ENCODE measurements at regions not wholly inside any gene's neighbourhood (a gene's known extent, or its start where the extent isn't known, plus 50 kb on each side); places are given as distances from the start of the nearest gene placed in this dataset.

DNA sequence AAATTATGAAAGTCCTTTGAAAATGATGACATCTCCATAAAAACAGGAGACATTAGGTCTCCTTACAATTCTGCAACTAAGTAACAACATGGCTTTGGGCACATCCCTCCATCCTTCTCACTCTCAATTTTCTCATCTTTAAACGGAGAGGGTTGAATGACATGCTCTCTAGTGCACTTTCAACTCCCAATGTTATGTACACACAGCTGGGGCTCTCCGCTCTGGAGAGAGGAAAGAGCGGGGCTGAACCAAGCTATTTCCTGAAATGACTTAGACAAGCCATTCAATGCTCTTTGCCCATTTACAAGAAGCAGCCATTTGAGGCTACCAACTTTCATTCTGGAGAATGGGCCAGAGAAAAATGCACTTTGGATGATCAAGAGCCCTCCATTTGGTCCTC lies 144.2 kb upstream of the BNIP2 start:
- Histone ChIP-seq H4K20me1 (ENCODE audit: low read length) (no peaks in the 10 kb centered on the region), H3F3A (ENCODE audit: low read length, unreplicated experiment) (no peaks in the 10 kb centered on the region), H2AFZ (ENCODE audit: low read length) (no peak overlapping the region), H3K27me3 (ENCODE audit: low read length) (peaks cover 31% of the 10 kb centered on the region), H3K36me3 (ENCODE audit: low read depth, low read length) (no peaks in the 10 kb centered on the region), H3K79me2 (ENCODE audit: low read length) (no peaks in the 10 kb centered on the region), H3K4me3 (ENCODE audit: low read length) (no peak overlapping the region), H3K27ac (ENCODE audit: low read length) (no peak overlapping the region), H3K9ac (ENCODE audit: low read length) (no peak overlapping the region), H3K4me1 (ENCODE audit: insufficient read depth, low read length) (no peaks in the 10 kb centered on the region), H3K9me3 (ENCODE audit: low read length) (no peaks in the 10 kb centered on the region), H3K4me2 (ENCODE audit: low read length) (no peak overlapping the region), H3K9me2 (replicated peaks; ENCODE audit: low read length) (no peaks in the 10 kb centered on the region)
- BruUV-seq (replicated peaks), result no TSS peak
- intact Hi-C loops (cut with micrococcal nuclease), result no loop called here
- POLR2A ChIA-PET (ENCODE audit: unreplicated experiment), result no interaction called here
- ATAC-seq, result no peak
- no peak for TF ChIP-seq EZH2phosphoT487 (IDR thresholded peaks at IDR 0.05; ENCODE audit: borderline replicate concordance, low read length)
- TF ChIP-seq, protein P1, sequence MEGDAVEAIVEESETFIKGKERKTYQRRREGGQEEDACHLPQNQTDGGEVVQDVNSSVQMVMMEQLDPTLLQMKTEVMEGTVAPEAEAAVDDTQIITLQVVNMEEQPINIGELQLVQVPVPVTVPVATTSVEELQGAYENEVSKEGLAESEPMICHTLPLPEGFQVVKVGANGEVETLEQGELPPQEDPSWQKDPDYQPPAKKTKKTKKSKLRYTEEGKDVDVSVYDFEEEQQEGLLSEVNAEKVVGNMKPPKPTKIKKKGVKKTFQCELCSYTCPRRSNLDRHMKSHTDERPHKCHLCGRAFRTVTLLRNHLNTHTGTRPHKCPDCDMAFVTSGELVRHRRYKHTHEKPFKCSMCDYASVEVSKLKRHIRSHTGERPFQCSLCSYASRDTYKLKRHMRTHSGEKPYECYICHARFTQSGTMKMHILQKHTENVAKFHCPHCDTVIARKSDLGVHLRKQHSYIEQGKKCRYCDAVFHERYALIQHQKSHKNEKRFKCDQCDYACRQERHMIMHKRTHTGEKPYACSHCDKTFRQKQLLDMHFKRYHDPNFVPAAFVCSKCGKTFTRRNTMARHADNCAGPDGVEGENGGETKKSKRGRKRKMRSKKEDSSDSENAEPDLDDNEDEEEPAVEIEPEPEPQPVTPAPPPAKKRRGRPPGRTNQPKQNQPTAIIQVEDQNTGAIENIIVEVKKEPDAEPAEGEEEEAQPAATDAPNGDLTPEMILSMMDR (conservative IDR thresholded peaks at IDR 0.05; ENCODE audit: low read depth, low read length), result no peak
- TF ChIP-seq EZH2 (IDR thresholded peaks at IDR 0.05; ENCODE audit: low read length, unreplicated experiment), result no peak
- CTCF ChIA-PET, result no interaction called here
- DNase-seq, result no peak

DNA sequence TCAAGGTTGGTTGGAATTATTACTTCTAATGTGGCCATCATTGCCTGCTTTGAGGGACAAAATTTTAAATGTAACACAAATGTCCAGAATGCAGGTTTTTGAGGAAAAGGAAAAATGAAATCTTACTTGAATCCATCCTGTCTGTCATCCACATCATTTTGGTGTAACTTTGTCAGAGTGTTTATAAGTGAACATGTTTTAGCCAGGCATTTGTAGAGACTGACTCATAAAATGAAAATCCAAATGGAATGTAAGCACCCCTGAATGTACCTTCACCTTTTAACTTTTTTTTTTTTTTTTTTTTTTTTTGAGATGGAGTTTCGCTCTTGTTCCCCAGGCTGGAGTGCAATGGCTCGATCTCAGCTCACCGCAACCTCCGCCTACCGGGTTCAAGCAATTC lies 141.8 kb upstream of the BNIP2 start:
- intact Hi-C loops (cut with micrococcal nuclease), result no loop called here
- ChIA-PET POLR2A (ENCODE audit: unreplicated experiment) (no interaction called here), CTCF (no interaction called here)
- no peak overlapping the region for H3K4me3 ChIP-seq (ENCODE audit: low read length)
- H4K20me1 ChIP-seq (ENCODE audit: low read length), result no peaks in the 10 kb centered on the region
- no peak for DNase-seq
- peaks cover 45% of the 10 kb centered on the region for H3K27me3 ChIP-seq (ENCODE audit: low read length)
- H3K27ac ChIP-seq (ENCODE audit: low read length), result no peak overlapping the region
- H3K36me3 ChIP-seq (ENCODE audit: low read depth, low read length), result no peaks in the 10 kb centered on the region
- H3K9me3 ChIP-seq (ENCODE audit: low read length), result no peaks in the 10 kb centered on the region
- H3K4me2 ChIP-seq (ENCODE audit: low read length), result no peak overlapping the region
- no peaks in the 10 kb centered on the region for H3F3A ChIP-seq (ENCODE audit: low read length, unreplicated experiment)
- ATAC-seq, result no peak
- no peaks in the 10 kb centered on the region for H3K9me2 ChIP-seq (replicated peaks; ENCODE audit: low read length)
- H3K9ac ChIP-seq (ENCODE audit: low read length), result no peak overlapping the region
- no TSS peak for BruUV-seq (replicated peaks)
- TF ChIP-seq, protein P1 (conservative IDR thresholded peaks at IDR 0.05; ENCODE audit: low read depth, low read length), result no peak
- TF ChIP-seq EZH2phosphoT487 (IDR thresholded peaks at IDR 0.05; ENCODE audit: borderline replicate concordance, low read length), result no peak
- no peak for TF ChIP-seq EZH2 (IDR thresholded peaks at IDR 0.05; ENCODE audit: low read length, unreplicated experiment)
- no peaks in the 10 kb centered on the region for H3K4me1 ChIP-seq (ENCODE audit: insufficient read depth, low read length)
- no peaks in the 10 kb centered on the region for H3K79me2 ChIP-seq (ENCODE audit: low read length)
- H2AFZ ChIP-seq (ENCODE audit: low read length), result no peak overlapping the region

DNA sequence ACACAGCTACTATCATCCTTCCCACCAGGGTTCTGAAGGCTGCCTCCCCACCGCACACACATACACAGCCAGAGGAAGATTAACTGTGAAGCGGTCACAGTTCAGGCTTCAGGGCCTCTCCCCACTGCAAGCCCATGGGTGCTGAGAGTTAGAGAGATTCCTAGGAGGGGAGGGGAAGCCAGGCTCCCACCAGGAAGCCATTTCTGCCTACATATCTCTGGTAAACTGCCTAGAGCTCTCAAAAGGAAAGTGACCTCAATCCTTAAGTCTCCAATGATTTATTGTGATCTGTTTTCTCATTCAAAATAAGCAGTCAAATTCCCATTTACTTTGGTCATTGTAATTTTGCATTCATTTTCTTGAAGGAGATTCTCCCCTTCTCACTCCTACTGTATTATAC lies 141.0 kb upstream of the BNIP2 start:
- H3K9me2 ChIP-seq (replicated peaks; ENCODE audit: low read length), result no peaks in the 10 kb centered on the region
- no peaks in the 10 kb centered on the region for H3K4me1 ChIP-seq (ENCODE audit: insufficient read depth, low read length)
- no peak overlapping the region for H2AFZ ChIP-seq (ENCODE audit: low read length)
- no peaks in the 10 kb centered on the region for H3K79me2 ChIP-seq (ENCODE audit: low read length)
- no TSS peak for BruUV-seq (replicated peaks)
- H3K27me3 ChIP-seq (ENCODE audit: low read length), result peaks cover 39% of the 10 kb centered on the region
- no peak overlapping the region for H3K4me3 ChIP-seq (ENCODE audit: low read length)
- no peaks in the 10 kb centered on the region for H3F3A ChIP-seq (ENCODE audit: low read length, unreplicated experiment)
- TF ChIP-seq EZH2phosphoT487 (IDR thresholded peaks at IDR 0.05; ENCODE audit: borderline replicate concordance, low read length), result no peak
- TF ChIP-seq, protein P1 (conservative IDR thresholded peaks at IDR 0.05; ENCODE audit: low read depth, low read length), result no peak
- no peak for TF ChIP-seq EZH2 (IDR thresholded peaks at IDR 0.05; ENCODE audit: low read length, unreplicated experiment)
- H3K36me3 ChIP-seq (ENCODE audit: low read depth, low read length), result no peaks in the 10 kb centered on the region
- no peak overlapping the region for H3K9ac ChIP-seq (ENCODE audit: low read length)
- ChIA-PET CTCF (no interaction called here), POLR2A (ENCODE audit: unreplicated experiment) (no interaction called here)
- intact Hi-C loops (cut with micrococcal nuclease), result no loop called here
- ATAC-seq, result no peak
- no peaks in the 10 kb centered on the region for H3K9me3 ChIP-seq (ENCODE audit: low read length)
- DNase-seq, result no peak
- H3K27ac ChIP-seq (ENCODE audit: low read length), result no peak overlapping the region
- no peaks in the 10 kb centered on the region for H4K20me1 ChIP-seq (ENCODE audit: low read length)
- H3K4me2 ChIP-seq (ENCODE audit: low read length), result no peak overlapping the region

All from PC-3 (cell line).